Colonic mucosa (tissue), 4 donors: ENCODE measurements at regions not wholly inside any gene's neighbourhood (a gene's known extent, or its start where the extent isn't known, plus 50 kb on each side); places are given as distances from the start of the nearest gene placed in this dataset.

Source experiments
- DNase-seq: peaks from one replicate; pipeline ENCODE4 v3.0.0-alpha.2; 2020
- H3K27ac ChIP-seq: fragments of 200-600 bp; one replicate; pipeline ENCODE4 v1.8.0; 2021
- H3K27me3 ChIP-seq: fragments of 200-600 bp; one replicate; pipeline ENCODE4 v1.8.0; 2021
- H3K36me3 ChIP-seq: fragments of 200-600 bp; one replicate; pipeline ENCODE4 v1.8.0; 2021
- H3K4me1 ChIP-seq: fragments of 200-600 bp; one replicate; pipeline ENCODE4 v1.8.0; 2021; ENCODE audit warnings: mild to moderate bottlenecking
- H3K4me3 ChIP-seq: fragments of 200-600 bp; one replicate; pipeline ENCODE4 v1.8.0; 2021
- H3K9ac ChIP-seq, 2 donors: one replicate each; pipeline ENCODE4 v1.7.0; 2013; ENCODE audit warnings: control low read depth in 2 of 2, low read depth in 2 of 2, low read length in 2 of 2
- H3K9me3 ChIP-seq: fragments of 200-600 bp; one replicate; pipeline ENCODE4 v1.8.0; 2021
- intact Hi-C: fragments of 100-400 bp; cut with DNase I; formaldehyde crosslinking; loops from one replicate; pipeline ENCODE4 v1.14.1; 2022
- TF ChIP-seq, protein P1 (sequence below): fragments of 200-600 bp; IDR thresholded peaks from one replicate; pipeline ENCODE4 v1.8.0; 2022; ENCODE audit warnings: antibody characterized with exemption, mild to moderate bottlenecking
- donor health status: healthy.
- donor health status: DM: no; HTN: no; CAD: no.
- donor health status: DM: no; HTN: no; CAD: no.

DNA sequence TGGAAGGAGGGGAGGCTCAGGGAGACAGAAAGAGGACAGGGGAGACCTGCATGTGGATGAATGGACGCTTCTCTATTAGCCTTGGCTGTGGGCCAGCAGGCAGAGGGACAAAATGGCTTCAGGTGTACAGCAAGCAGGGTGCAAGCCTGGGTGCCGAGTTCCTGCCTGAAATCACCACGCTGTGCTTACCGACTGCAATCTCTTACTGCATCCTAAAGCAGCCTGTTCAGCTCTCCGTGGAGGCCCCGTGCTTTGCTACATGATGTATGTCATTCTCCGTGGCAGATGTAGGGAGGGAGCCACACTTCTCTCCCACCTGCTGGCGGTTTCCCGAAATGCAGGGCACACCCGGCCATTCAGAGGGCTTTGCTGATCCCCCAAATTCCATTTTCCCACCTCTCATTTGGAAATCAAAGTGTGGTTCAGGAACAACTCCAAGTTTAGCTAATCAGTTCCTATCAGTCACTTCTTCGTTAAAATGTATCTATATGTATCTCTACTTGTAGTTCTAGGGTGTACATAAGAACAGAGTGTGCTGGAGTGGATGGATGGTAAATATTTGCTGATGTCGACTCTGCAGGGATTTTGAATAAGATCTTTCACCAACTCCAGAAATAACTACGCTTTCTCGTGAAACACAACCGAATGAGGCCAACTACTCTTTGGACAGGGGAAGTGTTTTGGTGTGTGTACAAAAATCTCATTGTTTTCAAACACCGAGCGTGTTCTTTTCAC, 122.3 kb upstream of the BACE2 start:
- Histone ChIP-seq H3K27ac (no peak overlapping the region), H3K9me3 (no peaks in the 10 kb centered on the region), H3K4me1 (no peaks in the 10 kb centered on the region), H3K36me3 (no peaks in the 10 kb centered on the region), H3K9ac (no peak overlapping the region), H3K4me3 (no peak overlapping the region), H3K27me3 (peaks cover 4% of the 10 kb centered on the region)
- DNase-seq, result no peak
- TF ChIP-seq, protein P1, sequence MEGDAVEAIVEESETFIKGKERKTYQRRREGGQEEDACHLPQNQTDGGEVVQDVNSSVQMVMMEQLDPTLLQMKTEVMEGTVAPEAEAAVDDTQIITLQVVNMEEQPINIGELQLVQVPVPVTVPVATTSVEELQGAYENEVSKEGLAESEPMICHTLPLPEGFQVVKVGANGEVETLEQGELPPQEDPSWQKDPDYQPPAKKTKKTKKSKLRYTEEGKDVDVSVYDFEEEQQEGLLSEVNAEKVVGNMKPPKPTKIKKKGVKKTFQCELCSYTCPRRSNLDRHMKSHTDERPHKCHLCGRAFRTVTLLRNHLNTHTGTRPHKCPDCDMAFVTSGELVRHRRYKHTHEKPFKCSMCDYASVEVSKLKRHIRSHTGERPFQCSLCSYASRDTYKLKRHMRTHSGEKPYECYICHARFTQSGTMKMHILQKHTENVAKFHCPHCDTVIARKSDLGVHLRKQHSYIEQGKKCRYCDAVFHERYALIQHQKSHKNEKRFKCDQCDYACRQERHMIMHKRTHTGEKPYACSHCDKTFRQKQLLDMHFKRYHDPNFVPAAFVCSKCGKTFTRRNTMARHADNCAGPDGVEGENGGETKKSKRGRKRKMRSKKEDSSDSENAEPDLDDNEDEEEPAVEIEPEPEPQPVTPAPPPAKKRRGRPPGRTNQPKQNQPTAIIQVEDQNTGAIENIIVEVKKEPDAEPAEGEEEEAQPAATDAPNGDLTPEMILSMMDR, result no peak
- intact Hi-C loops, result no loop called here

DNA sequence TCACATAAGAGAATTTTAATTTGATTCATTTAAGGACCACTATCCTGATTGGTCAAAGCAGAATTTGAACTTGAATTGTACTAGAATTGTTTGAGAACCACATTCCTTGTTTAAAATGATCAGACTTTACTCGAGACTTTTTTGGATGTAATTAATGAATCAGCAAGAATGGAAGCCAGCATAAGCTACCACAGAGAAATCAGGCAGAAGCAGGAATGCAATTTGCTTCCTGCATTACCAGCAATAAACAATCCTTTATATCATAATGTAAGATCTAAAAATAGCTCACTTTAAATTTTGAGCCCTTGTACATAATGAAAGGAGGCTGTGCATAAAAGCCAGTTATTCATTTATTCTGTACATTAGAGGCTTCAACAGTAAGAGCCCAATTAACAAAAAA, 119.8 kb upstream of the BACE2 start:
- intact Hi-C loops, result no loop called here
- no peak for DNase-seq

DNA sequence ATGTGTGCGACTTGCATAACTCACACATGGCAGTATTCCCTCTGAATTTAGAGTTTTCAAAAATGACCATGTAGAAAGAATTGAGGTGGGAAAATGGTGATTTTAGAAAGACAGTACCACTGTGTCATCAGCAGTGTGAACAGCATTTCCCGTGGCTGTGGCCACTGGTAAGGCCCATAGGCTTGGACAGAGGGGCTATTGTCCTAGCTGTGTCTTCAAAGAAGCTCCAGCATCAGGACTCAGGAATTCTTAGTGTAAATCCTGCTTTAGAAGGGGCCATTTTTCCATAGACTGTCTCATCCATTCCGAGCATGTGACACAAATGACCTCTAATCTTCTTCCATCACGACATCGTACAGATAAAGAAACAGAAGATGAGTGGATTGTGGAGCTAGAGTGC, 119.3 kb upstream of the BACE2 start:
- Histone ChIP-seq H3K9ac (no peak overlapping the region), H3K27me3 (peaks cover 4% of the 10 kb centered on the region), H3K4me1 (no peaks in the 10 kb centered on the region), H3K4me3 (no peak overlapping the region), H3K36me3 (no peaks in the 10 kb centered on the region), H3K27ac (no peak overlapping the region), H3K9me3 (no peaks in the 10 kb centered on the region)
- TF ChIP-seq, protein P1, result no peak
- intact Hi-C loops, result no loop called here
- no peak for DNase-seq

More for the DNA sequence above, 119.8 kb upstream of the BACE2 start:
- TF ChIP-seq, protein P1, result no peak
- H3K9ac ChIP-seq, result no peak overlapping the region
- no peak overlapping the region for H3K4me3 ChIP-seq
- no peaks in the 10 kb centered on the region for H3K4me1 ChIP-seq
- H3K9me3 ChIP-seq, result no peaks in the 10 kb centered on the region
- peaks cover 4% of the 10 kb centered on the region for H3K27me3 ChIP-seq
- H3K36me3 ChIP-seq, result no peaks in the 10 kb centered on the region
- H3K27ac ChIP-seq, result no peak overlapping the region

DNA sequence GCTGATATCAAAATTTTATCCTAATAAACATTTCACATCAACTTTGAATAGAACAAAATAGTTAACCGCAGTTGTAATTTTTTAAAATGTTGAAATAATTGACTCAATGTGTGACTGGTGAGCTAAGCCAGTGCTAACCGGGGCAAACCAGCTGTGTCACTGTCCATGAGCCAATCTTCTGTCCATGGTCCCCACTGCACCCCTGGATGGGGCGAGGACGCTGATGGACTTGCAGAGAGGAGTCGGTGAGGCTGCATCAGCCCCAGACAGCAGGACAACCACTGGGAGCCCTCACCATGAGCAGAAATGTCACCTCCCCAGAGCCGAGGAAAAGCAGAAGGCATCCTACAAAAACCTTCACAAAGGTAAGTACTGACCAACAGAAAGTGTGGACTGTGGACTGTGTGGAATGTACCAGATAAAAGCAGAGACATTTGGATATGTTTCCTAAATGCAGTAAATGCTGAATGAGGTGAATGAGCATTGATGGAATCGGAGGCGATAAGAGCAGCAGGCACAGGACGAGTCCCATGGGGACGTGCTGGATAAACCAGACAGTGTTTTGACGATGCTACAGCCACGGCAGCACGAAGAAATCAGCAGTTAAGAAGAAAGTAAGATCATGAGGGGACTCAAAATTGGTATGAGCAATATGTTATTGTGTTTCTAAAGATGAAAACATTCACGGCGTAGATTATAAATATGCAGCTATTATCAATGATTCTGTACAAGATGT, 115.0 kb upstream of the BACE2 start:
- Histone ChIP-seq H3K9ac (no peak overlapping the region), H3K4me3 (no peak overlapping the region), H3K4me1 (no peaks in the 10 kb centered on the region), H3K27ac (no peak overlapping the region), H3K27me3 (no peaks in the 10 kb centered on the region), H3K36me3 (no peaks in the 10 kb centered on the region), H3K9me3 (no peaks in the 10 kb centered on the region)
- no peak for DNase-seq
- intact Hi-C loops, result no loop called here
- TF ChIP-seq, protein P1, result no peak

DNA sequence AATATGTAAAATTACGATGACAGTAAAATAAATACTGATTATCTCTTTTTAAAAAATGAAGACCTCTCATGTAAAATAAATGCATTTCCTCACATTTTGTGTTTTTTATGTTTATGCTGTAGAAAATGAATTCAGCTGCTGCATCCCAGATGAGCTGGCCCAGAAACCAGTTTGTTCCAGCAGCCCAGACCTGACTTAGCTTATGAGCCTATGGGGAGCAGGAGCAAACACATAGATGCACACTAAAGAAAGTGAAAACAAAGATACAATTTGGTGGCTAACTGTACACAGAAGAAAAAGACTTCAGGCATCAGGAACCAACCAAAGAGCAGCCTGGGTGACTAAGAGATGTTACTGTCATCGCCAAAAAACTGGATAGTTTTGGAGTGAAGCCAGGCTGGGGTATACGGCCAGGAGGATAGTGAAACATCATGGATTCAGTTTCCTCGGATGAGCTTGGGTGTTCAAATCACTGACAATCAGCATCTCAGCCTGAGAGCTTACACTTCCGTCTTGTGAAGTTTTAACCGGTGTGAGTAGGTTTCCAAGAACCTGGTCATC, 113.9 kb upstream of the BACE2 start:
- H3K27me3 ChIP-seq, result no peaks in the 10 kb centered on the region
- H3K9me3 ChIP-seq, result no peaks in the 10 kb centered on the region
- H3K27ac ChIP-seq, result no peak overlapping the region
- no peaks in the 10 kb centered on the region for H3K4me1 ChIP-seq
- DNase-seq, result no peak
- intact Hi-C loops, result no loop called here
- TF ChIP-seq, protein P1, result no peak
- no peak overlapping the region for H3K4me3 ChIP-seq
- H3K36me3 ChIP-seq, result no peaks in the 10 kb centered on the region
- H3K9ac ChIP-seq, result no peak overlapping the region
